B cell (primary cell): ENCODE measurements at regions not wholly inside any gene's neighbourhood (a gene's known extent, or its start where the extent isn't known, plus 50 kb on each side); places are given as distances from the start of the nearest gene placed in this dataset.

Experiments used
- ATAC-seq: fragments of 200-7000 bp; cut with Tn5 transposase; one replicate; pipeline ENCODE4 v1.10.0; 2021; ENCODE audit warnings: low read depth, mild to moderate bottlenecking, moderate number of reproducible peaks, moderate library complexity
- CTCF ChIA-PET: fragments of 350-600 bp; sonication (Branson Sonifier 250); formaldehyde crosslinking; loops from one replicate; lab custom pipeline; 2021; ENCODE audit warnings: antibody characterized with exemption, inconsistent platforms; lab: Charles Lee
- POLR2A ChIA-PET: fragments of 350-600 bp; sonication (Branson Sonifier 250); formaldehyde crosslinking; loops from one replicate; lab custom pipeline; 2021; ENCODE audit warnings: antibody characterized with exemption; lab: Charles Lee
- DNase-seq: peaks from one replicate; pipeline ENCODE4 v3.0.0; 2013
- H2AFZ ChIP-seq: 2 replicates; pipeline ENCODE4 v1.6.1; 2012; ENCODE audit warnings: mild to moderate bottlenecking, low read depth, low read length; ENCODE audit not compliant: insufficient read depth, poor library complexity, severe bottlenecking
- H3K27ac ChIP-seq, 2 donors: 1 replicate in 1 of 2; 2 replicates in 1 of 2; pipeline ENCODE4 v1.5.1; 2012 to 2013; ENCODE audit warnings: low read length in 2 of 2, mild to moderate bottlenecking in 2 of 2, moderate library complexity in 1 of 2
- H3K27me3 ChIP-seq, 4 experiments: fragments of 200-600 bp in 1 of 4; sonication (generic) in 1 of 4; replicated peaks in 1 of 4; 1 replicate in 2 of 4; 2 replicates in 2 of 4; pipeline versions ENCODE4 v1.6.1 to v1.7.0; 2013 to 2016; ENCODE audit warnings: low read length in 3 of 4, mild to moderate bottlenecking in 2 of 4, mixed read lengths in 1 of 4, moderate library complexity in 1 of 4; ENCODE audit not compliant: insufficient read depth in 4 of 4, control insufficient read depth in 3 of 4; ENCODE audit errors: control extremely low read depth in 1 of 4
- H3K36me3 ChIP-seq, 2 experiments: replicated peaks in 1 of 2; 1 replicate in 1 of 2; 2 replicates in 1 of 2; pipeline versions ENCODE4 v1.6.1 to v1.7.1; 2013; ENCODE audit warnings: low read length in 1 of 2; ENCODE audit not compliant: insufficient read depth in 2 of 2, control insufficient read depth in 1 of 2; ENCODE audit errors: control extremely low read depth in 1 of 2, extremely low read depth in 1 of 2
- H3K4me1 ChIP-seq, 2 donors: fragments of 200-600 bp in 1 of 2; sonication (generic) in 1 of 2; 1 replicate in 1 of 2; 2 replicates in 1 of 2; pipeline versions ENCODE4 v1.5.1 to v1.6.1; 2013 to 2017; ENCODE audit warnings: low read length in 2 of 2; ENCODE audit not compliant: control insufficient read depth in 2 of 2, insufficient read depth in 2 of 2
- H3K4me2 ChIP-seq: replicated peaks from 2 replicates; pipeline ENCODE3; 2012; ENCODE audit warnings: mild to moderate bottlenecking, low read depth, low read length; ENCODE audit not compliant: poor library complexity, severe bottlenecking
- H3K4me3 ChIP-seq, 5 experiments: fragments of 200-600 bp in 1 of 5; sonication (generic) in 1 of 5; 1 replicate in 3 of 5; 2 replicates in 2 of 5; pipeline versions ENCODE4 v1.5.1 to v1.7.0; 2011 to 2016; ENCODE audit warnings: low read length in 4 of 5, mild to moderate bottlenecking in 4 of 5, low read depth in 2 of 5, control low read depth in 1 of 5, moderate library complexity in 1 of 5; ENCODE audit not compliant: insufficient read depth in 1 of 5; ENCODE audit errors: control extremely low read depth in 1 of 5, extremely low read depth in 1 of 5
- H3K79me2 ChIP-seq: fragments of 200-600 bp; sonication (generic); one replicate; pipeline ENCODE4 v1.6.0; 2016; ENCODE audit warnings: low read length; ENCODE audit not compliant: control insufficient read depth, insufficient read depth
- H3K9ac ChIP-seq: fragments of 200-600 bp; sonication (generic); 2 replicates; pipeline ENCODE4 v1.6.1; 2017; ENCODE audit warnings: mild to moderate bottlenecking, low read length, moderate library complexity
- H3K9me3 ChIP-seq, 3 donors: one replicate each; pipeline versions ENCODE4 v1.6.1 to v1.7.1; 2013; ENCODE audit warnings: low read length in 2 of 3; ENCODE audit not compliant: control insufficient read depth in 2 of 3, insufficient read depth in 1 of 3; ENCODE audit errors: control extremely low read depth in 1 of 3
- H4K20me1 ChIP-seq: 2 replicates; pipeline ENCODE4 v1.6.0; 2012; ENCODE audit warnings: mild to moderate bottlenecking, low read length; ENCODE audit not compliant: insufficient read depth, control insufficient read depth, poor library complexity, severe bottlenecking
- H3K27ac Mint-ChIP-seq: one replicate; pipeline ENCODE4 v1.8.0; 2021; ENCODE audit warnings: mixed read lengths
- H3K27me3 Mint-ChIP-seq: one replicate; pipeline ENCODE4 v1.8.0; 2021; ENCODE audit warnings: mixed read lengths
- H3K4me1 Mint-ChIP-seq: one replicate; pipeline ENCODE4 v1.8.0; 2021; ENCODE audit warnings: mixed read lengths
- H3K4me3 Mint-ChIP-seq: one replicate; pipeline ENCODE4 v1.8.0; 2021; ENCODE audit warnings: mixed read lengths
- H3K9me3 Mint-ChIP-seq: one replicate; pipeline ENCODE4 v1.8.0; 2022; ENCODE audit warnings: mixed read lengths; ENCODE audit not compliant: insufficient read depth
- CTCF ChIP-seq: fragments of 200-600 bp; IDR thresholded peaks from one replicate; pipeline ENCODE4 v1.8.0; 2022; ENCODE audit warnings: antibody characterized with exemption, mild to moderate bottlenecking
- EZH2 ChIP-seq: IDR thresholded peaks from 2 replicates; pipeline ENCODE4 v1.6.1; 2012; ENCODE audit warnings: borderline replicate concordance, low read depth, mild to moderate bottlenecking, moderate library complexity, low read length; ENCODE audit not compliant: insufficient read depth, poor library complexity, severe bottlenecking
- WGBS: methylation state at CpG from one replicate; pipeline ENCODE4 v1.1.5; 2013; ENCODE audit warnings: missing lambda C conversion rate; ENCODE audit not compliant: insufficient coverage; 5-methylcytosine and 5-hydroxymethylcytosine counted together
- intact Hi-C: fragments of 100-400 bp; cut with micrococcal nuclease; formaldehyde crosslinking; loops from one replicate; pipeline ENCODE4 v1.10.0; 2022

GRCh38 chr9:90296539-90296938 is 346.1 kb downstream of the DIRAS2 start:
- H2AFZ ChIP-seq = no peak overlapping the region
- H3K9ac ChIP-seq = no peak overlapping the region
- ChIA-PET POLR2A (no interaction called here), CTCF (no interaction called here)
- Mint-ChIP-seq H3K4me3 (no peak overlapping the region), H3K9me3 (no peaks in the 10 kb centered on the region), H3K27ac (no peak overlapping the region), H3K27me3 (peaks cover 32% of the 10 kb centered on the region), H3K4me1 (no peaks in the 10 kb centered on the region)
- H3K27ac ChIP-seq = no peak overlapping the region
- peaks cover 0 to 3% (median 0%) of the 10 kb centered on the region in 4 experiments for H3K27me3 ChIP-seq
- intact Hi-C loops = no loop called here
- no peaks in the 10 kb centered on the region for H3K9me3 ChIP-seq
- H3K4me3 ChIP-seq = no peak overlapping the region
- ATAC-seq = no peak
- H3K4me2 ChIP-seq = no peak overlapping the region
- no peak for DNase-seq
- no peaks in the 10 kb centered on the region for H3K4me1 ChIP-seq
- H3K79me2 ChIP-seq = no peaks in the 10 kb centered on the region
- WGBS = 78% methylated on average over 3 of the region's 6 CpGs
- H4K20me1 ChIP-seq = no peaks in the 10 kb centered on the region
- TF ChIP-seq EZH2 (no peak), CTCF (no peak)
- no peaks in the 10 kb centered on the region for H3K36me3 ChIP-seq

GRCh38 chr9:90299968-90300367 is 342.7 kb downstream of the DIRAS2 start:
- Histone ChIP-seq H3K27ac (no peak overlapping the region), H4K20me1 (no peaks in the 10 kb centered on the region), H3K36me3 (no peaks in the 10 kb centered on the region), H3K4me2 (no peak overlapping the region), H3K9ac (no peak overlapping the region), H3K79me2 (no peaks in the 10 kb centered on the region), H2AFZ (no peak overlapping the region), H3K4me1 (no peaks in the 10 kb centered on the region), H3K4me3 (no peak overlapping the region), H3K27me3 (peaks cover 0 to 16% (median 3%) of the 10 kb centered on the region in 4 experiments), H3K9me3 (no peaks in the 10 kb centered on the region)
- ATAC-seq (no peak), DNase-seq (no peak)
- intact Hi-C loops = no loop called here
- 83% methylated on average over 3 of the region's 5 CpGs for WGBS
- CTCF ChIA-PET = interaction anchor here (1.7 kb wide), 1 partner anchor 10 kb away, joined by 4 read pairs; no protein-coding TSS in a partner anchor
- POLR2A ChIA-PET = no interaction called here
- no peak overlapping the region for H3K4me3 Mint-ChIP-seq
- no peaks in the 10 kb centered on the region for H3K9me3 Mint-ChIP-seq
- H3K27ac Mint-ChIP-seq = no peak overlapping the region
- H3K27me3 Mint-ChIP-seq = peaks cover 46% of the 10 kb centered on the region
- TF ChIP-seq CTCF (no peak), EZH2 (no peak)
- H3K4me1 Mint-ChIP-seq = no peaks in the 10 kb centered on the region
